HG03378 (cell line): ENCODE measurements at regions not wholly inside any gene's neighbourhood (a gene's known extent, or its start where the extent isn't known, plus 50 kb on each side); places are given as distances from the start of the nearest gene placed in this dataset.
"Not testable (repeated sequence)": the region's sequence is repeated elsewhere in the genome, so short reads cannot be mapped to it uniquely, and the experiment has no call there.

Experiments used
- ATAC-seq: cut with Tn5 transposase; IDR thresholded peaks from one replicate; pipeline ENCODE4 v1.9.1; 2021; ENCODE audit warnings: mild to moderate bottlenecking, moderate library complexity; ENCODE audit not compliant: unreplicated experiment

GRCh38 chr9:115845648-115846312, 307.8 kb upstream of the PAPPA start:
- no peak for ATAC-seq

GRCh38 chr9:115847216-115847615, 306.4 kb upstream of the PAPPA start:
- ATAC-seq = no peak

DNA sequence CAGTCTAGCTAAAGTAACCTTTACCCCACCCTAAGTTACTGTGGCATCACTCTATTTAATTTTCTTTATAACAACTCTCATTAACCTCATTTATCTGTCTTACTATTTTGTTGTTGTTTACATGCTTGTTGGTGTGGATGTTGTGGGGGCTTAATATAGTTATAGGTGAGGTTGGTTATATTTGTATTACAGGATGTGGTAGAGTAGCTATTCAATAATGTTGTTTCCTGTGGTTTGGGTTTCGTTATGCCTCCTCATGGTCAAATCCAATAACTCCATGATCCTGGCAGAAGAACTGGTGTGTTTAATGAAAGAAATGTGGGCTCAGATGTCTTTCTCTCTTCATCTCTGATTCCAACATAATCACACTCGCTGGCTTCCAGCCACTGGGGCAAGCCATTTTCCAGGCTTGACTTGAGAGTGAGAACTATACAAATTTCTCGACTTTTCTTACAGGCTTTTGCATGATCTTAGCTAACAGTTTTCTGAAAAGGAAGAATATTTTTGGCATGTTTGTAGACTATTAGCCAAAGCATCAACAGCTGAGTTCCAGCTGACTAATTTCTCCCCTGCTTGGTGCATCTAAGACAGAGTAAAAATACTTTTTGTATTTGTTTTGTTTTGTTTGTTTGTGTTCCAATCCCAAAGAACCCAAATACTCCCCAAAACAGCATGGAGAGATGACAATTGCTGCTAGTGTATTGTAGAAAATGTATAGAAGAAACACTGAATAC, 303.7 kb upstream of the PAPPA start:
- ATAC-seq = no peak

DNA sequence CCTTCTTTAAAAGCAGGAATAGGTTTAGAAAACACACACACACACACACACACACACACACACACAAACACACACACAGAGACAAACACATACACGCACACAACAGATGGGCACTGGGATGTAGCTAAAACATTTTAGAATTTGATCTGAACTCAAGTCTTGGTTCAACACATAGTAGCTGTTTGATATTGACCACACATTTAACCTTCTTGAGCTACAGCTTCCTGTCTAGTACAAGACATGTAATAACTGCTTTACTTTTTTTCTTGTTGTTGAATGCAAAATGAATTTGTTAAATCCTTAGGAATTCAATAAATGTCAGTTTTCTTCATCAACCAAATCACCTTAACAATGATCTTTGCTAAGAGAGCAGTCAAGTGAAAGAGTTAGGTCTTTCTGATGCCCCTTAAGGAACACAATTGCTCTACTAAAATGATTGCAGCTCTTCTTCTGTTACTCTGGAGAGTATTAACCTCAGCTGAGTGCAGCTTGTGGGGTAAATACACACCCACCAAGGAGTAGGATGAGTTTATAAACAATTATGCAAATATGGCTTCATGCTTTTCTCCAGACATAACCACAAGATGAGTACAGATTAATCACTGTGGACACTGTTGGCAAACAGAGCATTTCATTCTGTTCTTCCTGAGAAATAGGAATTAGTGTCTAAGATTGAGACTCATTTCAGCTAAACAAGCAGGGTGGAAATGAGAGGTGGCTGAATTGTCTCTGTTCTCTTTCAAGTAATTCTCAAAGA, 302.9 kb upstream of the PAPPA start:
- no peak for ATAC-seq

DNA sequence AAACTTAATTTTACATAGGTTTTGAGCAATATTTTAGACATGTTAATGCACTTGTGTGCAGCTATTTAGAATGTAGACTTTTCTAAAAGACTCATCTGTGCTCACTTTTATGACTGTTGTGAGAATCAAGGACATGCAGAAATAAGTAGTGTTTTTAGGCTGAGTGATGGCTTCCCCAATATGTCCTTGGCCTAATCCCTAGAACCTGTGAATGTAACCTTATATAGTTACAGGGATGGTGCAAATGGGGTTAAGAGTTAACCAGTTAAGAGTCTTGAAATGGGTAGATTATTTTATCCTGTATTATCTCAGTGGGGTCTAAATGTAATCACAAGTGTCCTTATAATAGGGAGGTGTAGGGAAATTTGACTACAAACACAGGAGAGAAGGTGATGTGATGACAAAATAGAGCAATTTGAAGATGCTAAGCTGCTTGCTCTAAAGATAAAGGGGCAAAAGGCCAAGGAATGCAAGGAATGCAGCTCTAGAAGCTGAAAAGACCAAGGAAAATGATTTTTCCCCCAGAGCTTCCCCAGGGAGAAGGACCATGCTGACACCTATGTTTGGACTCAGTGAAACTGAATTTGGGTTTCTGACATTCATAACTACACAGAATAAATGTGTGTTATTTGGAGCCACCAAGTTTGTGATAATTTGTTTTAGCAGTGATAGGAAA, 298.0 kb upstream of the PAPPA start:
- ATAC-seq = no peak

GRCh38 chr9:115858421-115858820, 295.2 kb upstream of the PAPPA start:
- not testable (repeated sequence) for ATAC-seq

- no peak for ATAC-seq
Measured at GRCh38 chr9:115862021-115862420, 291.6 kb upstream of the PAPPA start.

GRCh38 chr9:115864581-115864980, 289.0 kb upstream of the PAPPA start:
- no peak for ATAC-seq

DNA sequence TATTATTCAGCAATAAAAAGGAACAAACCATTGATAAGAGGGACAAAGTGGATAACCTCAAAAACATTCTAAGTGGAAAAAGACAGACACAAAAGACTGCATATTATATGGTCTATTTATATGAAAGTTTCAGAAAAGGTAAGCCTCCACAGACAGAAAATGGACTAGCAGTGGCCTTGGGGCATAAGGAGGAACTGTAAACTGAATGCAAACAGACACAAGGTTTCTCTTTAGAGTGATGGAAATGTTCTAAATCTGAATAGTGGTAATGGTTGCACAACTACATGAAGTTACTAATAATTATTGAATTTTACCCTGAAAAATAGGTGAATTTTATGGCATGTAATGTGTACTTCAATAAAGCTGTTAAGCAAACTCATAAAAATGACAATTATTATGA, 286.3 kb upstream of the PAPPA start:
- no peak for ATAC-seq

DNA sequence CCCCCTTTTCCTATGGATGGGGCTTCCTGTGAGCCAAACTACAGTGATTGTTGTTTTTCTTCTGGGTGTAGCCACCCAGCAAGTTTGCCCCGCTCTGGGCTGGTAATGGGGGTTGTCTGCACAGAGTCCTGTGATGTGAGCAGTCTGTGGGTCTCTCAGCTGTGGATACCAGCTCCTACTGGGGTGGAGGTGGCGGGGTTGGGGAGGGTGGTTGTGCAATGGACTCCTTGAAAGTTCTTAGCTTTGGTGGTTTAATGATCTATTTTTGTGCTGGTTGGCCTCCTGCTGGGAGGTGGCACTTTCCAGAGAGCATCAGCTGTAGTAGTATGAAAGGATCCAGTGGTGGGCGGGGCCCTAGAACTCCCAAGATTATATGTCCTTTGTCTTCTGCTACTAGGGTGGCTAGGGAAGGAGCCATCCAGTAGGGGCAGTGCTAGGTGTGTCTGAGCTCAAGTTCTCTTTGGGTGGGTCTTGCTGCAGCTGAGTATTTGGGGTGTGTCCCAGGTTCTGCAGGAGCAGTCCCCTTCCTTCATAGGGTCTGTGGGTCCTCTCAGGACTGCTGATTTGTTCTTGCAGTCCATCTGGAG, 275.6 kb upstream of the PAPPA start:
- no peak for ATAC-seq

GRCh38 chr9:115879451-115879850, 274.1 kb upstream of the PAPPA start:
- no peak for ATAC-seq

DNA sequence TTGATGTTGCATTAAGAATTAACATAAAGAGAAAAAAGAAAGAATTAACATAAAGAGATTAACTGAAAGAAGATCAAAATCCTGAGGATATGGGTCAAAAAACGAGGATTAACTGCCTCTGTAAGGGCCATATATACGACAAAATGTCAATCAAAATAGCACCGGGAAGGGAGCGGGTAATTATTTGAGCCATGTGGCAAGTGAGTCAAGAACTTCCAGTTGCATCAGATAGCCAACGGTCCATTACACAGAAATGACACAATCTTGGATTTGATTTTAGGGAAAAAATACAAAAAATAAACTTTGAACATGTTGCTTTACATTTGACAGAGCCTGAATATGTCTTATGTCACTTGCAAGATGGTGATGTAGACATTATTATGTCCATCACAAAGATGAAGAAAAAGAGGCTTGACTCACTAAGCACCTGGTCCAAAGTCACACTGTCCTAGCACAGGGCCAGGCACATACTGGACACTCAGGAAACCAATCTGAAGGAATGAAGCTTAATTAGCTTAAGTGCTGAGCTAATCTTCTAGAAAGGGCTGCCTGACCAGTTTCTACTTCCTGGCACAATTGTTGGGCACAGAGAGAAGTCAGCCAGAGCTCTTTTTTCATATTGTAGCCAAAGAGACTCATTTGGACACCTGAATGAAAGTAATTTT, 273.2 kb upstream of the PAPPA start:
- no peak for ATAC-seq

DNA sequence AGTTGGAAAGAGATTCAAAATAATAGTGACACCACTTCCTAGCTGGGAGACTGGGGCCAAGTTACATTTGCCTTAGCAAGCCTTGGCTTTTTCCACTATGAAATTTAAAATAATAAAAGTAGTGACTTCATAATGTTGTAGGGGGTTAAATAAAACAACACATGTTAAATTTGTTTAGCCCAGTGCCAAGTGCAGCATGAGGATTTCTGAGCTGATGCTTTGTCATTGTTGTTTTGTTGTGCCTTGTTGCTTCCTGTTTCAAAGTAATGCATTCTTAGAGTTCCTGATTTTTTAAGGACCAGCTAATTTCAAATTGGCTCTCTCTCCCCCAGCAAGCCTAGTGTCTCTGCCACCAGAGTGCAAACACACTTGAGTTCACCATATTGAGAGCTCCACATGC, 270.7 kb upstream of the PAPPA start:
- ATAC-seq = no peak

GRCh38 chr9:115883467-115884329, 269.9 kb upstream of the PAPPA start:
- no peak for ATAC-seq

DNA sequence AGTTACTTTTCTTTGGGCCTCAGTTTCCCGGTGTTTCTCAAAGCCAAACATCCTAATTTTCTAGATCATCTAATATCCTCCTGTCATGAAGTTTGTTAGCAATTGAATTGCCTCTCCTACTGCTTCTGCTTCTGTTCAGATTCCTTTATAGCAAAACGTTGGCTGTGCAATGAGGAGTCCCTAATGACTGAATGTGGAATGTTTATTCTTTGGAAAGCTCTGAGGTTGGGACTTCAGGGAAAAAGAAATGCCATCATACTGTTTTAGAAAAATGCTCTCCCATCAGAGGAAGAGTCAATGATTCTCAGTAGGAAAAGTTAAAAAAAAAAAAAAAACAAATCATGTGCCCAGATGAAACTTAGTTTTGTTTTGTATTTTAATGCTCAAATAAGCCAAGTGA, 268.7 kb upstream of the PAPPA start:
- ATAC-seq = no peak

- ATAC-seq = no peak
Measured at GRCh38 chr9:115888131-115888530, 265.5 kb upstream of the PAPPA start.

- ATAC-seq = no peak
Measured at GRCh38 chr9:115891929-115892328, 261.7 kb upstream of the PAPPA start.

DNA sequence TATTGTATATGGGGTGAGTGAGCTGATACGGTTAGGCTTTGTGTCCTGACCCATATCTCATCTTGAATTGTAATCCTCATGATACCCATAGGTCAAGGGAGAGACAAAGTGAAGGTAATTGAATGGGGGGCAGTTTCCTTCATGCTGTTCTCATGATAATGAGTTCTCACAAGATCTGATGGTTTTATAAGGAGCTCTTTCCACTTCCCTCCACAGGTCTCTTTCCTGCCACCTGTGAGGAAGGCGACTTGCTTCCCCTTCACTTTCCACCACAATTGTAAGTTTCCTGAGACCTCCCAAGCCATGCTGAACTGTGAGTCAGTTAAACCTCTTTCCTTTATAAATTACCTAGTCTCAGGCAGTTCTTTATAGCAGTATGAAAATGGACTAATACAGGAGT, 255.1 kb upstream of the PAPPA start:
- ATAC-seq = not testable (repeated sequence)

- no peak for ATAC-seq
Measured at GRCh38 chr9:115900698-115901097, 252.9 kb upstream of the PAPPA start.

DNA sequence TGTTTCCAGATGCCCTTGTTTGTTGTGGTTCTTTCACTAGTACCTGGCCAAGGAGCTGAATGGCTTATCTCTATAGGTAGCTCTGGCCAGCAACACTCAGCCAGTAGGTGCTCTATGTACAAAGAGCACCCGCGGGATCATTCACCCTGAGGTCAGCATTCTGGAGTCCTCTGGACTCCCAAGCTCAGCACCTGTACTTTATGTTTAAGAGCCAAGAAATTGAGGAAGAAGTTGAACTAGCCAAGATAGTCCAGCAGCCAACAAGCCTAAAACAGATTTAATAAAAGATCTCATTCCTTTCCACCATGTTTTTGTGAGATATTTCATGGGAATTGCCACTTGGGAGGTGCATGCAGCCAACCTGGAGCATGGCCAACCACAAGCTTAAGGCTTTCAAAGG, 242.6 kb upstream of the PAPPA start:
- no peak for ATAC-seq
